SK-MEL-5 (cell line): ENCODE measurements at regions not wholly inside any gene's neighbourhood (a gene's known extent, or its start where the extent isn't known, plus 50 kb on each side); places are given as distances from the start of the nearest gene placed in this dataset.

ENCODE experiments used
- DNase-seq: peaks from one replicate; pipeline ENCODE4 v3.0.0-alpha.2; 2016; ENCODE audit warnings: low read depth, low spot score
- in situ Hi-C: cut with HindIII; loops from 2 replicates; pipeline ENCODE4 v1.10.0; 2016; ENCODE audit warnings: low sequenced_read_pairs, high pct_unique_total_duplicates, low pct_unique_long_range_greater_than_20kb
- small RNA-seq, 2 experiments: library from RNA; depleted of rRNA; stranded (forward); fragments of <200 nt; gene quantifications; one replicate each; pipeline ENCODE3, GENCODE V24; 2014

DNA sequence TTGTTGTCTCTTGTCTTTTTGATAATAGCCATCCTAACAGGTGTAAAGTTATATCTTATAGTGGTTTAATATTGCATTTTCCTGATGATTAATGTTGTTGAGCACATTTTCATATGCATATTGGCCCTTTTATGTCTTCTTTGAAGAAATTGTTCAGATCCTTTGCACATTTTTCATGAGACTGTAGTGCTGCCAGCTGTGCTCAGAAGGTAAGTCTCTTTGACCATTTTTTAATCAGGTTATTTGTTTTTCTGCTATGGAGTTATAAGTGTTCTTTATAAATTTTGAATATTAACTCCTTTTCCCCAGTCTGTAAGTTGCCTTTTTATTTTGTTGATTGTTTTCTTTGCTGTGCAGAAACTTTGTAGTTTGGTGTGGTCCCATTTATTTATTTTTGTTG lies 55.8 kb upstream of the ZNF184 start:
- no peak for DNase-seq
- in situ Hi-C loops: no loop called here

Small RNA genes in the stretch of these regions (small RNA-seq; reads per million reads assigned to genes)
- 0 reads per million in 2 experiments for gene AL031229.1
- 0.02 to 0.05 reads per million in 2 experiments for gene HIST1H4PS1
- 0 reads per million in 2 experiments for gene RNU6-471P
